Upper lobe of left lung (tissue), 6 donors: ENCODE measurements at regions not wholly inside any gene's neighbourhood (a gene's known extent, or its start where the extent isn't known, plus 50 kb on each side); places are given as distances from the start of the nearest gene placed in this dataset.

Experiments
- ATAC-seq, 2 donors: fragments of 200-7000 bp; cut with Tn5 transposase; one replicate each; pipeline ENCODE4 v1.9.1; 2022; ENCODE audit warnings: mild to moderate bottlenecking in 2 of 2, moderate library complexity in 2 of 2; ENCODE audit not compliant: low FRiP score in 2 of 2
- DNase-seq, 2 donors: peaks; one replicate each; pipeline ENCODE4 v3.0.0-alpha.2; 2019 to 2020
- H3K27ac ChIP-seq, 4 donors: fragments of 200-600 bp; sonication (generic); one replicate each; pipeline ENCODE4 v1.5.1; 2016 to 2019
- H3K27me3 ChIP-seq, 4 donors: fragments of 200-600 bp; sonication (generic); one replicate each; pipeline ENCODE4 v1.5.1; 2017 to 2019
- H3K36me3 ChIP-seq, 4 donors: fragments of 200-600 bp; sonication (generic); one replicate each; pipeline ENCODE4 v1.5.1; 2016 to 2019
- H3K4me1 ChIP-seq, 4 donors: fragments of 200-600 bp; sonication (generic); one replicate each; pipeline ENCODE4 v1.5.1; 2018 to 2019
- H3K4me3 ChIP-seq, 4 donors: fragments of 200-600 bp; sonication (generic); one replicate each; pipeline ENCODE4 v1.5.1; 2017 to 2019; ENCODE audit warnings: mild to moderate bottlenecking in 2 of 4, moderate library complexity in 1 of 4
- H3K9me3 ChIP-seq, 4 donors: fragments of 200-600 bp; sonication (generic); one replicate each; pipeline ENCODE4 v1.5.1; 2018 to 2019
- EP300 ChIP-seq, 4 donors: sonication (generic); formaldehyde crosslinking; IDR thresholded peaks; one replicate each; pipeline ENCODE4 v1.5.1; 2017; ENCODE audit warnings: antibody characterized with exemption in 4 of 4, control low read depth in 2 of 4
- POLR2A ChIP-seq, 4 donors: fragments of 450-650 bp; IDR thresholded peaks; one replicate each; pipeline ENCODE4 v1.5.1; 2016 to 2017; ENCODE audit warnings: antibody characterized with exemption in 4 of 4, mild to moderate bottlenecking in 2 of 4
- POLR2AphosphoS5 ChIP-seq, 2 donors: sonication (generic); formaldehyde crosslinking; IDR thresholded peaks; one replicate each; pipeline ENCODE4 v1.5.1; 2017; ENCODE audit warnings: antibody characterized with exemption in 2 of 2
- WGBS, 2 donors: methylation state at CpG; one replicate each; pipeline ENCODE4 v1.1.5; 2017 to 2018; 5-methylcytosine and 5-hydroxymethylcytosine counted together
- TF ChIP-seq, protein P1 (sequence below), 6 experiments: fragments of 450-650 bp in 4 of 6; fragments of 200-600 bp in 2 of 6; sonication (generic) in 2 of 6; IDR thresholded peaks; one replicate each; pipeline ENCODE4 v1.5.1; 2016 to 2019; ENCODE audit warnings: antibody characterized with exemption in 6 of 6
- donor health status: DM: no; HTN: no; CAD: no; lungs with moderate emphysema.
- donor health status: DM: no; HTN: yes; CAD: no; lungs with severe emphysema.

DNA sequence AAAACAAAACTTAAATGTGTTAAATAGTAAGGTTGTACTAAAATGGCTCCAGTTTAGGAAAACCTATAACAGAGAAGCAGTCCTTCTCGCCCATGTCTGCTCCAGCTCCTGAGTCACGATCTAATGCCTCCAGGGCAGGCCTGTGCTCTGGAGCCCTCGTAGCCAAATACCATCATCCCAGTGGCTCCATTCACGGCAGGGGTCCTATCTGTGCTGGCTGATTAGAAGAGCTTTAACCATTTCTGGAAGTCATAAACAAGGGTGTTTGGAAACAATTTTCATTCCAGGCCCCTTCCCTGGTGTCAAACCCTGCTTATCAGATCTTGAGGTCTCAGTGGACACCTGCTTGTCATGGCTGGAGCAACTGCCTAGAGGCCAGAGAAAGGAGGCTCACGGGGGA is 336.9 kb downstream of the SOX9 start:
- no peaks in the 10 kb centered on the region for H3K27me3 ChIP-seq
- ATAC-seq (no peak), DNase-seq (no peak)
- no peaks in the 10 kb centered on the region for H3K9me3 ChIP-seq
- no peak overlapping the region for H3K27ac ChIP-seq
- H3K4me1 ChIP-seq, result no peaks in the 10 kb centered on the region
- TF ChIP-seq, protein P1, sequence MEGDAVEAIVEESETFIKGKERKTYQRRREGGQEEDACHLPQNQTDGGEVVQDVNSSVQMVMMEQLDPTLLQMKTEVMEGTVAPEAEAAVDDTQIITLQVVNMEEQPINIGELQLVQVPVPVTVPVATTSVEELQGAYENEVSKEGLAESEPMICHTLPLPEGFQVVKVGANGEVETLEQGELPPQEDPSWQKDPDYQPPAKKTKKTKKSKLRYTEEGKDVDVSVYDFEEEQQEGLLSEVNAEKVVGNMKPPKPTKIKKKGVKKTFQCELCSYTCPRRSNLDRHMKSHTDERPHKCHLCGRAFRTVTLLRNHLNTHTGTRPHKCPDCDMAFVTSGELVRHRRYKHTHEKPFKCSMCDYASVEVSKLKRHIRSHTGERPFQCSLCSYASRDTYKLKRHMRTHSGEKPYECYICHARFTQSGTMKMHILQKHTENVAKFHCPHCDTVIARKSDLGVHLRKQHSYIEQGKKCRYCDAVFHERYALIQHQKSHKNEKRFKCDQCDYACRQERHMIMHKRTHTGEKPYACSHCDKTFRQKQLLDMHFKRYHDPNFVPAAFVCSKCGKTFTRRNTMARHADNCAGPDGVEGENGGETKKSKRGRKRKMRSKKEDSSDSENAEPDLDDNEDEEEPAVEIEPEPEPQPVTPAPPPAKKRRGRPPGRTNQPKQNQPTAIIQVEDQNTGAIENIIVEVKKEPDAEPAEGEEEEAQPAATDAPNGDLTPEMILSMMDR (IDR thresholded peaks at IDR 0.05), result no peak
- TF ChIP-seq POLR2A (IDR thresholded peaks at IDR 0.05) (no peak), POLR2AphosphoS5 (IDR thresholded peaks at IDR 0.05) (no peak), EP300 (IDR thresholded peaks at IDR 0.05) (no peak)
- no peaks in the 10 kb centered on the region for H3K36me3 ChIP-seq
- no peak overlapping the region for H3K4me3 ChIP-seq
- 82 to 85% methylated on average over 5 of the region's 5 CpGs for WGBS, 2 donors

DNA sequence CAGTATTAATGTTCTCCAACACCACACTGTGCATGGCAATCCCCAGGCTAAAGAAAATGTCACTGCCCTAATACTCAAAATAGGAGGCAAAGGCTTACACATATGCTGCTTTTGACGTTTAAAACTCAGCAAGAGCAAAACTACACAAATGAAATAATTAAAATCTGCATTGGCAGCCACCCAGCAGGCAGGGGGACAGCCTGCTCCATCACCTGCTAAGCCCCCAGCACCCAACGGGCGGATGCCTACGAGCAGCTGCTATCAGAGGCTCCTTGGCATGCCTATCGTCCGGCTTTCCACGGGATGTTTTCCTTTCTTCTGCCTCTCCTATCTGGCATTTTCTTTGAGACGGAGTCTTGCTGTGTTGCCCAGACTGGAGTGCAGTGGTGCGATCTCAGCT is 337.5 kb downstream of the SOX9 start:
- no peak for TF ChIP-seq EP300 (IDR thresholded peaks at IDR 0.05)
- TF ChIP-seq POLR2AphosphoS5 (IDR thresholded peaks at IDR 0.05), result no peak
- no peak overlapping the region for H3K4me3 ChIP-seq
- no peaks in the 10 kb centered on the region for H3K9me3 ChIP-seq
- 91% methylated on average over 9 of the region's 9 CpGs for WGBS, 2 donors
- H3K27ac ChIP-seq, result no peak overlapping the region
- H3K27me3 ChIP-seq, result no peaks in the 10 kb centered on the region
- H3K4me1 ChIP-seq, result no peaks in the 10 kb centered on the region
- DNase-seq (no peak), ATAC-seq (no peak)
- no peaks in the 10 kb centered on the region for H3K36me3 ChIP-seq

DNA sequence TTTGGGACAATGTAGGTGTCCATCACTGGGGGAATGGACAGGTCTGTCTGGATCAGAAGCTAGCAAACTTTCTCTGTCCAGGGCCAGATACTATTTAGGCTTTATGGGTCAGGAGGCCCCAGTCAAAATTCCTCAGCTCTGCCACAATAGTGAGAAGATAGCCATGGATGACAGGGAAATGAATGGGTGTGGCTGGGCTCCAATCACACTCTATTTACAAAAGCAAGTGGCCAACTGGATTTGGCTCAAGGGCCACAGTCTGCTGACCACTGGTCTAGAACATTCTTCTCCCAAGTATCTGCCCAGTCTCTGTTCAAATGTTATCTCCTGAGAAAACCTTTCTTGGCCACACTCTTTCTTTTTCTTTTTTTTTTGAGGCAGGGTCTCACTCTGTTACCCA is 339.9 kb downstream of the SOX9 start:
- Histone ChIP-seq H3K27me3 (no peaks in the 10 kb centered on the region), H3K4me1 (peaks cover 0 to 2% (median 0%) of the 10 kb centered on the region in 4 donors), H3K36me3 (no peaks in the 10 kb centered on the region), H3K9me3 (no peaks in the 10 kb centered on the region), H3K27ac (no peak overlapping the region), H3K4me3 (no peak overlapping the region)
- TF ChIP-seq, protein P1 (IDR thresholded peaks at IDR 0.05), result no peak
- no peak for TF ChIP-seq EP300 (IDR thresholded peaks at IDR 0.05)
- no peak for TF ChIP-seq POLR2A (IDR thresholded peaks at IDR 0.05)
- TF ChIP-seq POLR2AphosphoS5 (IDR thresholded peaks at IDR 0.05), result no peak
- DNase-seq (no peak), ATAC-seq (no peak)

DNA sequence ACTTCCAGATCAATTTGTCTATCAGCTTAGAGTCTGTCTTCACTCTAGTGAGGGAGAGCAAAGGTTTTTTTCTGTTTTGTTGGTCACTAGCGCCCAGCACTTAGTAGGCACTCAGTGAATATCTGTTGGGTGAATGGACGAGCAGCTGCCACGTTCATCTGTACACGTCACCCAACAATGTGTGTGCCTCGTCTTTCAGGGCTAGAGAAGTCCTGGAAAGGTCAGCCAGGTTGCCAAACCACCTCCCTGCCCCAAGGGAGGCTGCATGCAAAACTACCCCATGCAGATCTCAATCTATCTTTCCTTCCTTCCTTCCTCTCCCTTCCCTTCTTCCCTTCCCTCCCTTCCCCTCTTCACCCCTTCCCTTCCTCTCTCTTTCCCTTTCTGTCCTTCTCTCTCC is 340.9 kb downstream of the SOX9 start:
- no peak overlapping the region for H3K27ac ChIP-seq

DNA sequence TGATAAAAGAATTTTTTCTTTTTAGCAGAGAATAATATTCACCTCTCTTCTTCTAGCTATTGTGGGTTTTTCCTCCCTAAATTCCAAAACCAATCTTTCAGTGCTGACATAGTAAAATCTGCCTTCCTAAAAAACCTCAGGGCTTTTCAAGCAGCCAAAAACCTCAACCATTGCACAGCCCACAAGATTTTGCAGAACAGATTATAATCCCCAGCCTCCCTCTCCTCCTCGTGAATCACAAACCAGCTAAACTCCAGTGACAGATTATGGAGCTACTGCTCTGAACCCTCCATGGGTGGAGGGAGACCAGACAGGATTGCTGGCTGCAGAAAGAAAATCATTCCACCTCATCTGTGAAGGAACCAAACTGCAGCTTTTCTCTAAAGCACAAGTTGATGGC is 341.6 kb downstream of the SOX9 start:
- no peak overlapping the region for H3K27ac ChIP-seq
- H3K36me3 ChIP-seq, result no peaks in the 10 kb centered on the region
- no peaks in the 10 kb centered on the region for H3K27me3 ChIP-seq
- 47 to 68% methylated on average over 1 of the region's 1 CpG for WGBS, 2 donors
- ATAC-seq, result no peak
- H3K4me3 ChIP-seq, result no peak overlapping the region
- no peak for DNase-seq
- no peak for TF ChIP-seq EP300 (IDR thresholded peaks at IDR 0.05)
- no peak for TF ChIP-seq POLR2A (IDR thresholded peaks at IDR 0.05)
- TF ChIP-seq, protein P1 (IDR thresholded peaks at IDR 0.05), result no peak
- TF ChIP-seq POLR2AphosphoS5 (IDR thresholded peaks at IDR 0.05), result no peak
- H3K4me1 ChIP-seq, result peaks cover 0 to 6% (median 0%) of the 10 kb centered on the region in 4 donors
- H3K9me3 ChIP-seq, result no peaks in the 10 kb centered on the region

More for the DNA sequence above, 340.9 kb downstream of the SOX9 start:
- no peaks in the 10 kb centered on the region for H3K9me3 ChIP-seq
- DNase-seq, result no peak
- no peak for TF ChIP-seq EP300 (IDR thresholded peaks at IDR 0.05)
- TF ChIP-seq, protein P1 (IDR thresholded peaks at IDR 0.05), result no peak
- no peak for TF ChIP-seq POLR2AphosphoS5 (IDR thresholded peaks at IDR 0.05)
- no peak for TF ChIP-seq POLR2A (IDR thresholded peaks at IDR 0.05)
- no peaks in the 10 kb centered on the region for H3K36me3 ChIP-seq
- H3K4me1 ChIP-seq, result peaks cover 0 to 6% (median 0%) of the 10 kb centered on the region in 4 donors
- WGBS, 2 donors, result 58 to 79% methylated on average over 5 of the region's 5 CpGs
- ATAC-seq, result no peak
- H3K27me3 ChIP-seq, result no peaks in the 10 kb centered on the region
- H3K4me3 ChIP-seq, result no peak overlapping the region
